ENCODE measurements at regions not wholly inside any gene's neighbourhood (a gene's known extent, or its start where the extent isn't known, plus 50 kb on each side); places are given as distances from the start of the nearest gene placed in this dataset.
A peak's percentile ranks its signal among the peaks of the same experiment; 100 is the strongest.

DNA sequence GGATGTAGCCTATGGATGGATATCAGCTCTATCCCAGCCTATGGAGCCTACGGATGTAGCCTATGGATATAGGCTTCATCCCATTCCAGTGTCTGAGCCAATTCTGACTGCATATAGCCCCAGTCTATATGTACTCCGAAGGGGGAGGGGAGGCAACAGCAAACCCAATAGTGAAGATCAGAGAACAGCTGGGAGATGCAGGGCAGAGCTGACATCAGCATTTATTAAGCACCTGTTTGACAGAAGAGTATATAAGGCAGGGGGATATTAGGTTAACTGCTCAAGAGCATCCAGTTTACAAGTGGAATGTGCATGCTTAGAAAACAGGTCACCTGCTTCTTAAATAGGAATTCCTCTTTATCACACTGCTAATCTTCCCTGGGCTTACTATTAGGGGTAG lies 85.2 kb downstream of the TNFAIP3 start:
- Histone ChIP-seq H3K4me3 (ENCODE audit: low read length) (no peak overlapping the region), H3K27me3 (ENCODE audit: control insufficient read depth in 2 of 2, insufficient read depth in 2 of 2, low read length in 2 of 2) (no peaks in the 10 kb centered on the region), H3K4me1 (ENCODE audit: control insufficient read depth in 2 of 2, insufficient read depth in 2 of 2, low read length in 2 of 2) (peaks cover 8 to 13% of the 10 kb centered on the region in 2 donors), H3K9me3 (ENCODE audit: control insufficient read depth in 2 of 3, low read length in 3 of 3) (no peaks in the 10 kb centered on the region), H3K36me3 (ENCODE audit: control insufficient read depth in 2 of 3, insufficient read depth in 3 of 3, low read length in 3 of 3) (no peaks in the 10 kb centered on the region), H3K27ac (ENCODE audit: low read depth, low read length) (no peak overlapping the region)
- peaks cover 0 to 2% (median 0%) of the 10 kb centered on the region in 5 donors for H3K27me3 Mint-ChIP-seq
- peaks cover 10 to 22% (median 14%) of the 10 kb centered on the region in 7 donors for H3K4me1 Mint-ChIP-seq
- H3K9me3 Mint-ChIP-seq = peaks cover 0 to 3% (median 0%) of the 10 kb centered on the region in 11 donors
- ChIA-PET CTCF (no interaction called here), POLR2A (no interaction called here)
- ATAC-seq (no peak), DNase-seq (no peak)
- no peak overlapping the region for H3K27ac Mint-ChIP-seq
- intact Hi-C loops (cut with micrococcal nuclease) = no loop called here
- H3K4me3 Mint-ChIP-seq = no peak overlapping the region
- H3K36me3 Mint-ChIP-seq = peaks cover 0 to 2% (median 0%) of the 10 kb centered on the region in 5 donors

DNA sequence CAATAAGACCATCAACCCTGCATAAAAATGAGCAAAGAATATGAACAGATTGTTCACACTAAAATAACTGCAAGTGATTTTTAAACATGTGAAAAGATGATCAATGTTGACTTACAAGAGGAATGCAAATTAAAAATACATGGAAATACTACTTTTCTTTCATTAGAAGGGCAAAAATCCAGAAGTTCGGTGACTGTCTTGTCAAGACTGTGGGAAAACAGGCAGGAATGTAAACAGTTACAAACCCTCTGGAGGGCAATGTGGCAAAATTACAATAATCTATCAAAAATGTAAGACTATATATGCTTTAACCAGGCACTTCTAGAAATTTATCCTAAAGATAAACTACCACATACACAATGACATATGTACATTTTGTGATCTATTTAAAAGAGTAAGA lies 86.7 kb downstream of the TNFAIP3 start:
- no peaks in the 10 kb centered on the region for H3K9me3 ChIP-seq (ENCODE audit: control insufficient read depth in 2 of 3, low read length in 3 of 3)
- intact Hi-C loops (cut with micrococcal nuclease) = no loop called here
- peaks cover 8 to 13% of the 10 kb centered on the region in 2 donors for H3K4me1 ChIP-seq (ENCODE audit: control insufficient read depth in 2 of 2, insufficient read depth in 2 of 2, low read length in 2 of 2)
- no peak overlapping the region for H3K4me3 ChIP-seq (ENCODE audit: low read length)
- peaks cover 0 to 2% (median 0%) of the 10 kb centered on the region in 5 donors for H3K27me3 Mint-ChIP-seq
- ChIA-PET CTCF (interaction anchor here (0.7 kb wide), 1 partner anchor 22 kb away, joined by 3 read pairs; no protein-coding TSS in a partner anchor), POLR2A (no interaction called here)
- H3K27ac ChIP-seq (ENCODE audit: low read depth, low read length) = no peak overlapping the region
- ATAC-seq = no peak
- H3K4me1 Mint-ChIP-seq = peaks cover 10 to 31% (median 17%) of the 10 kb centered on the region in 7 donors
- DNase-seq = no peak
- H3K27ac Mint-ChIP-seq = no peak overlapping the region
- no peaks in the 10 kb centered on the region for H3K36me3 ChIP-seq (ENCODE audit: control insufficient read depth in 2 of 3, insufficient read depth in 3 of 3, low read length in 3 of 3)
- H3K9me3 Mint-ChIP-seq = peaks cover 0 to 8% (median 0%) of the 10 kb centered on the region in 11 donors
- peaks cover 0 to 12% (median 0%) of the 10 kb centered on the region in 5 donors for H3K36me3 Mint-ChIP-seq
- no peak overlapping the region for H3K4me3 Mint-ChIP-seq
- no peaks in the 10 kb centered on the region for H3K27me3 ChIP-seq (ENCODE audit: control insufficient read depth in 2 of 2, insufficient read depth in 2 of 2, low read length in 2 of 2)

DNA sequence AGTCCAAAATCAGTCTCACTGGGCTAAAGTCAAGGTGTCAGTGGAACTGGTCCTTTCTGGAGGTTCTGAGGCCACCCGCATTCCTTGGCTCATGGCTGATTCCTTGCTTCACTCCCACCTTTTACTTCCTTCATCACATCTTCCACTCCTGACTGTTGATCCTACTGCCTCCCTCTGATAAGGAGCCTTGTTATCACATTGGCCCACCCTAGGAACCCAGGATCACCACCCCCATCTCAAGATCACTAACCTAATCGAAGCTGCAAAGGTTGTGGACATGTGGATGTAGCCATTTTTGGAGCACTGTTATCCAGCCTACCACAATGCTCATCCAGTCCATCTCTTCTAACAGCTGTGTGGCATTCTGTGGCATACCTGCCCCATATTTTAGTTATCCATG lies 87.2 kb downstream of the TNFAIP3 start:
- H3K36me3 ChIP-seq (ENCODE audit: control insufficient read depth in 2 of 3, insufficient read depth in 3 of 3, low read length in 3 of 3) = no peaks in the 10 kb centered on the region
- ChIA-PET POLR2A (no interaction called here), CTCF (interaction anchor here (0.6 kb wide), 1 partner anchor 15 kb away, joined by 3 read pairs; no protein-coding TSS in a partner anchor)
- no peak for DNase-seq
- peaks cover 10 to 33% (median 17%) of the 10 kb centered on the region in 7 donors for H3K4me1 Mint-ChIP-seq
- H3K27ac ChIP-seq (ENCODE audit: low read depth, low read length) = no peak overlapping the region
- peaks cover 0 to 14% (median 0%) of the 10 kb centered on the region in 5 donors for H3K36me3 Mint-ChIP-seq
- peaks cover 8 to 13% of the 10 kb centered on the region in 2 donors for H3K4me1 ChIP-seq (ENCODE audit: control insufficient read depth in 2 of 2, insufficient read depth in 2 of 2, low read length in 2 of 2)
- no peaks in the 10 kb centered on the region for H3K9me3 ChIP-seq (ENCODE audit: control insufficient read depth in 2 of 3, low read length in 3 of 3)
- H3K4me3 Mint-ChIP-seq = no peak overlapping the region
- peak overlapping the region in 2 of 9 donors; percentile 8 to 74 for H3K27ac Mint-ChIP-seq
- H3K27me3 ChIP-seq (ENCODE audit: control insufficient read depth in 2 of 2, insufficient read depth in 2 of 2, low read length in 2 of 2) = no peaks in the 10 kb centered on the region
- H3K27me3 Mint-ChIP-seq = peaks cover 0 to 2% (median 0%) of the 10 kb centered on the region in 5 donors
- intact Hi-C loops (cut with micrococcal nuclease) = no loop called here
- H3K9me3 Mint-ChIP-seq = peaks cover 0 to 10% (median 0%) of the 10 kb centered on the region in 11 donors
- no peak overlapping the region for H3K4me3 ChIP-seq (ENCODE audit: low read length)
- no peak for ATAC-seq

DNA sequence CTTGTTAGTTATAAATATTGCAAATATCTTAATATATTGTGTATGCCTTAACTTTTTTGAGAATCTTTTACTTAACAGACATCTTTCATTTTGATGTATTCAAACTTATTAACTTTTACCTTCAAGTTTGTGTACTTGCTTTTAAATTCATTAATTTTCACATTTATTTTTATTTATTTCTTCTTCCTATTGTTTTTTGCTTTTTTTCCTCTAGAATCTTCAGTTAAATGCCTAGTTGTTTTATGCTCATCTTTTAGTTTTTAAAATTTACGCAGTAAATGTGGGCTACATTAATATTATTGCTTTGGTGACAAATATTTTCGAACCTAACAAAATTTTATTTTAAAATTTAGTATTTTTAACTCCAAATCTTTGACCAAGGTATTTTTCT lies 89.0 kb downstream of the TNFAIP3 start:
- peaks cover 0 to 19% (median 5%) of the 10 kb centered on the region in 7 donors for H3K4me1 Mint-ChIP-seq
- no peak overlapping the region for H3K27ac Mint-ChIP-seq
- H3K4me3 Mint-ChIP-seq = no peak overlapping the region
- Histone ChIP-seq H3K27me3 (ENCODE audit: control insufficient read depth in 2 of 2, insufficient read depth in 2 of 2, low read length in 2 of 2) (no peaks in the 10 kb centered on the region), H3K4me3 (ENCODE audit: low read length) (no peak overlapping the region), H3K4me1 (ENCODE audit: control insufficient read depth in 2 of 2, insufficient read depth in 2 of 2, low read length in 2 of 2) (no peaks in the 10 kb centered on the region), H3K9me3 (ENCODE audit: control insufficient read depth in 2 of 3, low read length in 3 of 3) (no peaks in the 10 kb centered on the region), H3K27ac (ENCODE audit: low read depth, low read length) (no peak overlapping the region), H3K36me3 (ENCODE audit: control insufficient read depth in 2 of 3, insufficient read depth in 3 of 3, low read length in 3 of 3) (no peaks in the 10 kb centered on the region)
- CTCF ChIA-PET = no interaction called here
- H3K9me3 Mint-ChIP-seq = peaks cover 0 to 15% (median 0%) of the 10 kb centered on the region in 11 donors
- ATAC-seq (no peak), DNase-seq (no peak)
- POLR2A ChIA-PET = no interaction called here
- intact Hi-C loops (cut with micrococcal nuclease) = no loop called here
- H3K36me3 Mint-ChIP-seq = peaks cover 0 to 20% (median 0%) of the 10 kb centered on the region in 5 donors
- peaks cover 0 to 2% (median 0%) of the 10 kb centered on the region in 5 donors for H3K27me3 Mint-ChIP-seq

DNA sequence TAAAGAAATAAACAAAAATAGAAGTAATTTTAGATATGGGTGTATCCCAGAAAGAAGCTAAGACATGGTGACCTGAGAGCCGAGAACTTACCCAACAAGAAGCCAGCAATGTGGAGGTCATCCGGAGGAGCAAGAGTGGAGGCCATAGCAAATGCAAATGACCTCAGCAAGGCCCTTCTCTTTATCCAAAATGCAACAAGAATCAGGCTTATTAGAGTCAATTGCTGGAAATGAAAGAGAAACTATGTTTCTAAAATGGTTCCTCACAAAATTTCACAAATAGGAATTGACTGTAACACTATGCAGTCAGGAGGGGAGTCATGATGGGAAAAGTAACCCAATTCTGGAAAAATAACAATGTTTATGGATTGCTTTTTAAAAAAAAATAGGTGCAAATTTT lies 90.4 kb downstream of the TNFAIP3 start:
- H3K4me3 ChIP-seq (ENCODE audit: low read length) = no peak overlapping the region
- no peaks in the 10 kb centered on the region for H3K4me1 ChIP-seq (ENCODE audit: control insufficient read depth in 2 of 2, insufficient read depth in 2 of 2, low read length in 2 of 2)
- Mint-ChIP-seq H3K36me3 (peaks cover 0 to 23% (median 0%) of the 10 kb centered on the region in 5 donors), H3K9me3 (peaks cover 0 to 18% (median 0%) of the 10 kb centered on the region in 11 donors), H3K27me3 (peaks cover 0 to 2% (median 0%) of the 10 kb centered on the region in 5 donors), H3K4me3 (no peak overlapping the region), H3K4me1 (peaks cover 0 to 15% (median 5%) of the 10 kb centered on the region in 7 donors), H3K27ac (peak overlapping the region in 1 of 9 donors; percentile 50)
- H3K36me3 ChIP-seq (ENCODE audit: control insufficient read depth in 2 of 3, insufficient read depth in 3 of 3, low read length in 3 of 3) = no peaks in the 10 kb centered on the region
- no peaks in the 10 kb centered on the region for H3K27me3 ChIP-seq (ENCODE audit: control insufficient read depth in 2 of 2, insufficient read depth in 2 of 2, low read length in 2 of 2)
- DNase-seq (no peak), ATAC-seq (no peak)
- intact Hi-C loops (cut with micrococcal nuclease) = no loop called here
- POLR2A ChIA-PET = no interaction called here
- CTCF ChIA-PET = interaction anchor here (1.3 kb wide), 1 partner anchor 49 kb away, joined by 3 read pairs; no protein-coding TSS in a partner anchor
- H3K9me3 ChIP-seq (ENCODE audit: control insufficient read depth in 2 of 3, low read length in 3 of 3) = no peaks in the 10 kb centered on the region
- no peak overlapping the region for H3K27ac ChIP-seq (ENCODE audit: low read depth, low read length)

DNA sequence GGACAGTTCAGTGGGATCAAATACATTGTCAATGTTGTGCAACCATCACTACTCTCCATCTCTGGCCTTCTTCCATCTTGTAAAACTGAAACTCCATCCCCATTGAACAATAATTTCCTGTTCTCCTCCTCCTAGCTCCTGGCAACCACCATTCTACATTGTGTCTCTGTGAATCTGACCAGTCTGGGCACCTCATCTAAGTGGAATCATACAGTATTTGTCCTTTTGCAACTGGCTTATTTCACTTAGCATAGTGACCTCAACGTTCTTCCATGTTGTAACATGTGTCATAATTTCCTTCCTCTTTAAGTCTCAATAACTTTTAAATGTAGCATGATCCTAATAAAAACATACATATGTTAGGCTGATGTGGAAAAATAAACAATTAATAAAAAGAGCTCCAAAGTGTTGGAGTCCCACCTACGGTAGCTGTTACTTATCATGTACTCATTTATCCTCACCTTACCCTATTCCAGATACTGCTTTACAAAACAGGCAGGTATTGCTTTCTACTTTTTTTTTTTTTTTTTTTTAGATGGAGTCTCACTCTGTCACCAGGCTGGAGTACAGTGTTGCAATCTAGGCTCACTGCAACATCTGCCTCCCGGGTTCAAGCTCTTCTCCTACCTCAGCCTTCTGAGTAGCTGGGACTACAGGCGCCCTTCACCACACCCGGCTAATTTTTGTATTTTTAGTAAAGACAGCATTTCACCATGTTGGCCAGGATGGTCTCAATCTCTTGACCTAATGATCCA lies 91.9 kb downstream of the TNFAIP3 start:
- Histone ChIP-seq H3K36me3 (ENCODE audit: control insufficient read depth in 2 of 3, insufficient read depth in 3 of 3, low read length in 3 of 3) (no peaks in the 10 kb centered on the region), H3K4me3 (ENCODE audit: low read length) (no peak overlapping the region), H3K9me3 (ENCODE audit: control insufficient read depth in 2 of 3, low read length in 3 of 3) (no peaks in the 10 kb centered on the region), H3K27ac (ENCODE audit: low read depth, low read length) (no peak overlapping the region), H3K27me3 (ENCODE audit: control insufficient read depth in 2 of 2, insufficient read depth in 2 of 2, low read length in 2 of 2) (no peaks in the 10 kb centered on the region), H3K4me1 (ENCODE audit: control insufficient read depth in 2 of 2, insufficient read depth in 2 of 2, low read length in 2 of 2) (no peaks in the 10 kb centered on the region)
- Mint-ChIP-seq H3K27me3 (no peaks in the 10 kb centered on the region), H3K36me3 (peaks cover 0 to 24% (median 0%) of the 10 kb centered on the region in 5 donors), H3K9me3 (peaks cover 0 to 19% (median 0%) of the 10 kb centered on the region in 11 donors), H3K27ac (peak overlapping the region in 1 of 9 donors; percentile 1), H3K4me1 (peaks cover 0 to 14% (median 5%) of the 10 kb centered on the region in 7 donors), H3K4me3 (no peak overlapping the region)
- CTCF ChIA-PET = interaction anchor here (1.1 to 1.3 kb wide), 2 partner anchors 48 to 250 kb away, joined by 3 to 5 read pairs; no protein-coding TSS in a partner anchor
- ATAC-seq (peak; percentile 87), DNase-seq (no peak)
- intact Hi-C loops (cut with micrococcal nuclease) = no loop called here
- POLR2A ChIA-PET = interaction anchor here (0.7 kb wide), 1 partner anchor 38 kb away, joined by 3 read pairs; no protein-coding TSS in a partner anchor
